B cell (primary cell): ENCODE measurements at regions not wholly inside any gene's neighbourhood (a gene's known extent, or its start where the extent isn't known, plus 50 kb on each side); places are given as distances from the start of the nearest gene placed in this dataset.

Experiments
- ATAC-seq: fragments of 200-7000 bp; cut with Tn5 transposase; one replicate; pipeline ENCODE4 v1.10.0; 2021; ENCODE audit warnings: low read depth, mild to moderate bottlenecking, moderate number of reproducible peaks, moderate library complexity
- CTCF ChIA-PET: fragments of 350-600 bp; sonication (Branson Sonifier 250); formaldehyde crosslinking; loops from one replicate; lab custom pipeline; 2021; ENCODE audit warnings: antibody characterized with exemption, inconsistent platforms; lab: Charles Lee
- POLR2A ChIA-PET: fragments of 350-600 bp; sonication (Branson Sonifier 250); formaldehyde crosslinking; loops from one replicate; lab custom pipeline; 2021; ENCODE audit warnings: antibody characterized with exemption; lab: Charles Lee
- DNase-seq: peaks from one replicate; pipeline ENCODE4 v3.0.0; 2013
- H2AFZ ChIP-seq: 2 replicates; pipeline ENCODE4 v1.6.1; 2012; ENCODE audit warnings: mild to moderate bottlenecking, low read depth, low read length; ENCODE audit not compliant: insufficient read depth, poor library complexity, severe bottlenecking
- H3K27ac ChIP-seq, 2 donors: 1 replicate in 1 of 2; 2 replicates in 1 of 2; pipeline ENCODE4 v1.5.1; 2012 to 2013; ENCODE audit warnings: low read length in 2 of 2, mild to moderate bottlenecking in 2 of 2, moderate library complexity in 1 of 2
- H3K27me3 ChIP-seq, 4 experiments: fragments of 200-600 bp in 1 of 4; sonication (generic) in 1 of 4; replicated peaks in 1 of 4; 1 replicate in 2 of 4; 2 replicates in 2 of 4; pipeline versions ENCODE4 v1.6.1 to v1.7.0; 2013 to 2016; ENCODE audit warnings: low read length in 3 of 4, mild to moderate bottlenecking in 2 of 4, mixed read lengths in 1 of 4, moderate library complexity in 1 of 4; ENCODE audit not compliant: insufficient read depth in 4 of 4, control insufficient read depth in 3 of 4; ENCODE audit errors: control extremely low read depth in 1 of 4
- H3K36me3 ChIP-seq, 2 experiments: replicated peaks in 1 of 2; 1 replicate in 1 of 2; 2 replicates in 1 of 2; pipeline versions ENCODE4 v1.6.1 to v1.7.1; 2013; ENCODE audit warnings: low read length in 1 of 2; ENCODE audit not compliant: insufficient read depth in 2 of 2, control insufficient read depth in 1 of 2; ENCODE audit errors: control extremely low read depth in 1 of 2, extremely low read depth in 1 of 2
- H3K4me1 ChIP-seq, 2 donors: fragments of 200-600 bp in 1 of 2; sonication (generic) in 1 of 2; 1 replicate in 1 of 2; 2 replicates in 1 of 2; pipeline versions ENCODE4 v1.5.1 to v1.6.1; 2013 to 2017; ENCODE audit warnings: low read length in 2 of 2; ENCODE audit not compliant: control insufficient read depth in 2 of 2, insufficient read depth in 2 of 2
- H3K4me2 ChIP-seq: replicated peaks from 2 replicates; pipeline ENCODE3; 2012; ENCODE audit warnings: mild to moderate bottlenecking, low read depth, low read length; ENCODE audit not compliant: poor library complexity, severe bottlenecking
- H3K4me3 ChIP-seq, 5 experiments: fragments of 200-600 bp in 1 of 5; sonication (generic) in 1 of 5; 1 replicate in 3 of 5; 2 replicates in 2 of 5; pipeline versions ENCODE4 v1.5.1 to v1.7.0; 2011 to 2016; ENCODE audit warnings: low read length in 4 of 5, mild to moderate bottlenecking in 4 of 5, low read depth in 2 of 5, control low read depth in 1 of 5, moderate library complexity in 1 of 5; ENCODE audit not compliant: insufficient read depth in 1 of 5; ENCODE audit errors: control extremely low read depth in 1 of 5, extremely low read depth in 1 of 5
- H3K79me2 ChIP-seq: fragments of 200-600 bp; sonication (generic); one replicate; pipeline ENCODE4 v1.6.0; 2016; ENCODE audit warnings: low read length; ENCODE audit not compliant: control insufficient read depth, insufficient read depth
- H3K9ac ChIP-seq: fragments of 200-600 bp; sonication (generic); 2 replicates; pipeline ENCODE4 v1.6.1; 2017; ENCODE audit warnings: mild to moderate bottlenecking, low read length, moderate library complexity
- H3K9me3 ChIP-seq, 3 donors: one replicate each; pipeline versions ENCODE4 v1.6.1 to v1.7.1; 2013; ENCODE audit warnings: low read length in 2 of 3; ENCODE audit not compliant: control insufficient read depth in 2 of 3, insufficient read depth in 1 of 3; ENCODE audit errors: control extremely low read depth in 1 of 3
- H4K20me1 ChIP-seq: 2 replicates; pipeline ENCODE4 v1.6.0; 2012; ENCODE audit warnings: mild to moderate bottlenecking, low read length; ENCODE audit not compliant: insufficient read depth, control insufficient read depth, poor library complexity, severe bottlenecking
- H3K27ac Mint-ChIP-seq: one replicate; pipeline ENCODE4 v1.8.0; 2021; ENCODE audit warnings: mixed read lengths
- H3K27me3 Mint-ChIP-seq: one replicate; pipeline ENCODE4 v1.8.0; 2021; ENCODE audit warnings: mixed read lengths
- H3K4me1 Mint-ChIP-seq: one replicate; pipeline ENCODE4 v1.8.0; 2021; ENCODE audit warnings: mixed read lengths
- H3K4me3 Mint-ChIP-seq: one replicate; pipeline ENCODE4 v1.8.0; 2021; ENCODE audit warnings: mixed read lengths
- H3K9me3 Mint-ChIP-seq: one replicate; pipeline ENCODE4 v1.8.0; 2022; ENCODE audit warnings: mixed read lengths; ENCODE audit not compliant: insufficient read depth
- CTCF ChIP-seq: fragments of 200-600 bp; IDR thresholded peaks from one replicate; pipeline ENCODE4 v1.8.0; 2022; ENCODE audit warnings: antibody characterized with exemption, mild to moderate bottlenecking
- EZH2 ChIP-seq: IDR thresholded peaks from 2 replicates; pipeline ENCODE4 v1.6.1; 2012; ENCODE audit warnings: borderline replicate concordance, low read depth, mild to moderate bottlenecking, moderate library complexity, low read length; ENCODE audit not compliant: insufficient read depth, poor library complexity, severe bottlenecking
- WGBS: methylation state at CpG from one replicate; pipeline ENCODE4 v1.1.5; 2013; ENCODE audit warnings: missing lambda C conversion rate; ENCODE audit not compliant: insufficient coverage; 5-methylcytosine and 5-hydroxymethylcytosine counted together
- intact Hi-C: fragments of 100-400 bp; cut with micrococcal nuclease; formaldehyde crosslinking; loops from one replicate; pipeline ENCODE4 v1.10.0; 2022

GRCh38 chr3:124607163-124607562 lies 123.1 kb upstream of the UMPS start:
- no peak overlapping the region for H3K27ac ChIP-seq
- no peak overlapping the region for H3K4me3 ChIP-seq
- no peak overlapping the region for H3K4me3 Mint-ChIP-seq
- no peaks in the 10 kb centered on the region for H4K20me1 ChIP-seq
- no peak overlapping the region for H3K9ac ChIP-seq
- peaks cover 6% of the 10 kb centered on the region for H3K27me3 Mint-ChIP-seq
- no peak overlapping the region for H3K27ac Mint-ChIP-seq
- no peaks in the 10 kb centered on the region for H3K79me2 ChIP-seq
- peaks cover 0 to 3% (median 0%) of the 10 kb centered on the region in 4 experiments for H3K27me3 ChIP-seq
- H3K4me2 ChIP-seq: no peak overlapping the region
- H3K9me3 ChIP-seq: no peaks in the 10 kb centered on the region
- POLR2A ChIA-PET: no interaction called here
- H3K36me3 ChIP-seq: no peaks in the 10 kb centered on the region
- DNase-seq: no peak
- intact Hi-C loops: no loop called here
- H3K4me1 ChIP-seq: no peaks in the 10 kb centered on the region
- no CpG with 5 or more reads among the region's 1 CpG for WGBS
- no peak for ATAC-seq
- CTCF ChIA-PET: no interaction called here
- H3K9me3 Mint-ChIP-seq: no peaks in the 10 kb centered on the region
- H2AFZ ChIP-seq: no peak overlapping the region
- no peaks in the 10 kb centered on the region for H3K4me1 Mint-ChIP-seq
- TF ChIP-seq EZH2: no peak
- no peak for TF ChIP-seq CTCF

GRCh38 chr3:124609402-124609801 lies 120.8 kb upstream of the UMPS start:
- ChIA-PET POLR2A (no interaction called here), CTCF (no interaction called here)
- Histone ChIP-seq H4K20me1 (no peaks in the 10 kb centered on the region), H3K27ac (no peak overlapping the region), H3K27me3 (no peaks in the 10 kb centered on the region), H3K36me3 (no peaks in the 10 kb centered on the region), H3K9me3 (no peaks in the 10 kb centered on the region), H3K4me3 (no peak overlapping the region), H2AFZ (no peak overlapping the region), H3K4me1 (no peaks in the 10 kb centered on the region), H3K4me2 (no peak overlapping the region), H3K79me2 (no peaks in the 10 kb centered on the region), H3K9ac (no peak overlapping the region)
- H3K9me3 Mint-ChIP-seq: no peaks in the 10 kb centered on the region
- H3K4me1 Mint-ChIP-seq: no peaks in the 10 kb centered on the region
- no peak overlapping the region for H3K27ac Mint-ChIP-seq
- no peaks in the 10 kb centered on the region for H3K27me3 Mint-ChIP-seq
- intact Hi-C loops: no loop called here
- H3K4me3 Mint-ChIP-seq: no peak overlapping the region
- ATAC-seq: no peak
- WGBS: no CpG with 5 or more reads among the region's 3 CpGs
- TF ChIP-seq EZH2 (no peak), CTCF (no peak)
- DNase-seq: no peak
